GM23338 (cell line): ENCODE measurements at regions not wholly inside any gene's neighbourhood (a gene's known extent, or its start where the extent isn't known, plus 50 kb on each side); places are given as distances from the start of the nearest gene placed in this dataset.

Source experiments
- ATAC-seq: fragments of 200-7000 bp; cut with Tn5 transposase; 3 replicates; pipeline ENCODE4 v1.9.1; 2020
- DNase-seq: peaks from one replicate; pipeline ENCODE4 v3.0.0-alpha.2; 2015; ENCODE audit warnings: low spot score
- H2AFZ ChIP-seq: fragments of 200-600 bp; sonication (generic); 2 replicates; pipeline ENCODE4 v1.8.0; 2016; ENCODE audit warnings: antibody characterized with exemption, mild to moderate bottlenecking, moderate library complexity
- H3F3A ChIP-seq: fragments of 200-600 bp; sonication (generic); replicated peaks from 2 replicates; pipeline ENCODE4 v1.8.0; 2017; ENCODE audit warnings: antibody characterized with exemption, mixed run types, low read depth
- H3K27ac ChIP-seq: fragments of 200-600 bp; sonication (generic); 2 replicates; pipeline ENCODE4 v1.6.1; 2016; ENCODE audit warnings: low read depth
- H3K27me3 ChIP-seq: fragments of 200-600 bp; sonication (generic); 2 replicates; pipeline ENCODE4 v1.8.0; 2016; ENCODE audit warnings: mild to moderate bottlenecking, mixed run types, moderate library complexity; ENCODE audit not compliant: insufficient read depth
- H3K36me3 ChIP-seq: fragments of 200-600 bp; sonication (generic); 2 replicates; pipeline ENCODE4 v1.8.0; 2016; ENCODE audit warnings: mild to moderate bottlenecking; ENCODE audit not compliant: insufficient read depth
- H3K4me1 ChIP-seq: fragments of 200-600 bp; sonication (generic); 2 replicates; pipeline ENCODE4 v1.8.0; 2016; ENCODE audit warnings: mild to moderate bottlenecking, moderate library complexity; ENCODE audit not compliant: insufficient read depth
- H3K4me2 ChIP-seq: fragments of 200-600 bp; sonication (generic); 2 replicates; pipeline ENCODE4 v1.7.1; 2017; ENCODE audit warnings: mixed run types
- H3K4me3 ChIP-seq: fragments of 200-600 bp; sonication (generic); 2 replicates; pipeline ENCODE4 v1.6.1; 2016; ENCODE audit warnings: mixed run types
- H3K79me2 ChIP-seq: fragments of 200-600 bp; sonication (generic); replicated peaks from 2 replicates; pipeline ENCODE4 v1.8.0; 2017; ENCODE audit warnings: mild to moderate bottlenecking; ENCODE audit not compliant: insufficient read depth
- H3K9me2 ChIP-seq: fragments of 200-600 bp; sonication (generic); 2 replicates; pipeline ENCODE4 v1.8.0; 2017; ENCODE audit not compliant: insufficient read depth
- H4K20me1 ChIP-seq: fragments of 200-600 bp; sonication (generic); replicated peaks from 2 replicates; pipeline ENCODE4 v1.8.0; 2017; ENCODE audit warnings: mild to moderate bottlenecking; ENCODE audit not compliant: insufficient read depth
- H3K27ac Mint-ChIP-seq: 2 replicates; pipeline ENCODE4 v1.8.0; 2020; ENCODE audit warnings: inconsistent platforms, mild to moderate bottlenecking, moderate library complexity, mixed read lengths
- H3K27me3 Mint-ChIP-seq: 3 replicates; pipeline ENCODE4 v1.8.0; 2022; ENCODE audit warnings: low read depth, mild to moderate bottlenecking, moderate library complexity, mixed read lengths, inconsistent platforms; ENCODE audit not compliant: insufficient read depth, poor library complexity
- H3K36me3 Mint-ChIP-seq: 3 replicates; pipeline ENCODE4 v1.8.0; 2021; ENCODE audit warnings: low read depth, mild to moderate bottlenecking, inconsistent platforms, moderate library complexity, mixed read lengths
- H3K4me1 Mint-ChIP-seq: 3 replicates; pipeline ENCODE4 v1.8.0; 2020; ENCODE audit warnings: mild to moderate bottlenecking, inconsistent platforms, mixed read lengths
- H3K4me3 Mint-ChIP-seq: 3 replicates; pipeline ENCODE4 v1.8.0; 2021; ENCODE audit warnings: moderate library complexity, mild to moderate bottlenecking, inconsistent platforms, mixed read lengths
- H3K9me3 Mint-ChIP-seq: 3 replicates; pipeline ENCODE4 v1.8.0; 2020; ENCODE audit warnings: moderate library complexity, mild to moderate bottlenecking, inconsistent platforms, mixed read lengths
- CREB1 ChIP-seq: fragments of 250-450 bp; sonication (Bioruptor Pico); IDR thresholded peaks from 2 replicates; pipeline ENCODE4 v1.5.0; 2020; ENCODE audit warnings: low read depth, mild to moderate bottlenecking, moderate library complexity
- CTCF ChIP-seq, 2 experiments: fragments of 200-600 bp in 1 of 2; sonication (generic) in 1 of 2; conservative IDR thresholded peaks; 2 replicates each; pipeline versions ENCODE4 v1.5.1 to v1.6.1; 2016 to 2017; ENCODE audit warnings: antibody characterized with exemption in 2 of 2, low read depth in 2 of 2, mild to moderate bottlenecking in 2 of 2, moderate library complexity in 1 of 2
- ETS1 ChIP-seq: IDR thresholded peaks from 2 replicates; pipeline ENCODE4 v1.6.1; 2016; ENCODE audit warnings: antibody characterized with exemption
- EZH2 ChIP-seq: fragments of 200-600 bp; sonication (generic); IDR thresholded peaks from one replicate; pipeline ENCODE4 v1.8.0; 2017; ENCODE audit warnings: antibody characterized with exemption, mild to moderate bottlenecking, low read depth; ENCODE audit not compliant: unreplicated experiment
- EZH2phosphoT487 ChIP-seq: fragments of 200-600 bp; sonication (generic); IDR thresholded peaks from one replicate; pipeline ENCODE4 v1.8.1; 2018; ENCODE audit warnings: antibody characterized with exemption; ENCODE audit not compliant: unreplicated experiment
- JUNB ChIP-seq: IDR thresholded peaks from one replicate; pipeline ENCODE4 v1.6.1; 2016; ENCODE audit warnings: antibody characterized with exemption; ENCODE audit not compliant: unreplicated experiment
- NANOG ChIP-seq: IDR thresholded peaks from 2 replicates; pipeline ENCODE4 v1.6.1; 2016; ENCODE audit warnings: antibody characterized with exemption, borderline replicate concordance
- POLR2AphosphoS5 ChIP-seq: IDR thresholded peaks from 2 replicates; pipeline ENCODE4 v1.6.1; 2016; ENCODE audit warnings: antibody characterized with exemption, low read depth
- REST ChIP-seq: IDR thresholded peaks from one replicate; pipeline ENCODE4 v1.6.1; 2018; ENCODE audit warnings: antibody characterized with exemption; ENCODE audit not compliant: unreplicated experiment
- STAT1 ChIP-seq: IDR thresholded peaks from one replicate; pipeline ENCODE4 v1.6.1; 2016; ENCODE audit warnings: antibody characterized with exemption; ENCODE audit not compliant: unreplicated experiment
- ZNF114 ChIP-seq: fragments of 250-450 bp; sonication (Bioruptor Pico); IDR thresholded peaks from 2 replicates; pipeline ENCODE4 v1.5.0; 2020; ENCODE audit warnings: mild to moderate bottlenecking, moderate library complexity
- ZNF331 ChIP-seq: fragments of 250-450 bp; sonication (Bioruptor Pico); IDR thresholded peaks from 2 replicates; pipeline ENCODE4 v1.5.0; 2020; ENCODE audit warnings: low read depth, mild to moderate bottlenecking, moderate library complexity
- ZNF462 ChIP-seq: fragments of 250-450 bp; sonication (Bioruptor Pico); IDR thresholded peaks from 2 replicates; pipeline ENCODE4 v1.5.0; 2020; ENCODE audit warnings: mild to moderate bottlenecking, moderate library complexity

GRCh38 chr20:57111028-57111373 is 155.4 kb downstream of the BMP7 start:
- Histone ChIP-seq H3K4me2 (no peak overlapping the region), H3K36me3 (no peaks in the 10 kb centered on the region), H4K20me1 (no peaks in the 10 kb centered on the region), H3K9me2 (peaks cover 3% of the 10 kb centered on the region; the same call in 1 of the 2 replicates), H2AFZ (no peak overlapping the region), H3K79me2 (no peaks in the 10 kb centered on the region), H3K4me1 (no peaks in the 10 kb centered on the region), H3K4me3 (no peak overlapping the region), H3K27me3 (no peaks in the 10 kb centered on the region), H3F3A (no peaks in the 10 kb centered on the region), H3K27ac (no peak overlapping the region)
- Mint-ChIP-seq H3K36me3 (no peaks in the 10 kb centered on the region; the same call in 2 of the 3 replicates), H3K9me3 (peaks cover 5% of the 10 kb centered on the region; the same call in 2 of the 3 replicates), H3K4me3 (no peak overlapping the region), H3K27ac (no peak overlapping the region), H3K4me1 (no peaks in the 10 kb centered on the region; the same call in 2 of the 3 replicates), H3K27me3 (peaks cover 2% of the 10 kb centered on the region)
- no peak for ATAC-seq
- no peak for TF ChIP-seq EZH2phosphoT487
- TF ChIP-seq ETS1, result no peak
- no peak for TF ChIP-seq ZNF114 (CRISPR knock-in tag)
- no peak for TF ChIP-seq STAT1
- no peak for TF ChIP-seq EZH2
- TF ChIP-seq REST, result no peak
- TF ChIP-seq NANOG, result no peak
- no peak for TF ChIP-seq POLR2AphosphoS5
- TF ChIP-seq CTCF (conservative IDR thresholded peaks at IDR 0.05; ENCODE audit: low read depth in 2 of 2), result no peak
- no peak for TF ChIP-seq CREB1 (CRISPR knock-in tag)
- no peak for TF ChIP-seq JUNB
- no peak for TF ChIP-seq ZNF331 (CRISPR knock-in tag)
- TF ChIP-seq ZNF462 (CRISPR knock-in tag), result no peak
- no peak for DNase-seq
